ENCODE measurements at regions not wholly inside any gene's neighbourhood (a gene's known extent, or its start where the extent isn't known, plus 50 kb on each side); places are given as distances from the start of the nearest gene placed in this dataset.

DNA sequence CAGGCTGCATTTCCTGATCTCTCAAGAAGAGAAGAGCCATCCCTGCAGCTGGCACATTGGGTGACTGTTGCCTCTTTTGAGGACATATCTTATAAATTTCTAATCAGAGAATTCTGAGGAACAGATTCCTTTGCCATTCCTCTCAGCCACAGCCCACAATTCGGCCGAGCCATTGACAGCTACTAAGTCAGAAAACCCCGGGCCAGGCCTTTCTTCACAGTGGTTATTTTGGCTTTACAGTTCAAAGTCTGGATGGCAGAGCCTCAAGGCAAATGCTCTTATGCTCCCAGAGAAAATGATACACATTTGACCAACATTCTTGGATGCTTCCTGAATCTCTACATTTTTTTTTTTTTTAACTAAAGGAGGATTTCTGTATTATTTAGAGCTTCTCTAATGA is 138.4 kb upstream of the FRMD6 start:
- TF ChIP-seq TAF7 (optimal IDR thresholded peaks at IDR 0.05; ENCODE audit: borderline replicate concordance, low read depth, low read length) (no peak), SP1 (IDR thresholded peaks at IDR 0.05; ENCODE audit: low read depth, low read length) (no peak), JUN (IDR thresholded peaks at IDR 0.05; ENCODE audit: low read depth, low read length) (no peak), POLR2A (IDR thresholded peaks at IDR 0.05; ENCODE audit: control extremely low read depth in 1 of 2, low read depth in 2 of 2, low read length in 2 of 2) (no peak), EZH2 (IDR thresholded peaks at IDR 0.05; ENCODE audit: low read depth, low read length, severe bottlenecking) (no peak), SP4 (IDR thresholded peaks at IDR 0.05; ENCODE audit: low read length) (no peak), CHD2 (IDR thresholded peaks at IDR 0.05; ENCODE audit: low read length) (no peak), NANOG (IDR thresholded peaks at IDR 0.05; ENCODE audit: insufficient read depth, low read depth, low read length, poor library complexity, severe bottlenecking) (no peak), POLR2AphosphoS5 (IDR thresholded peaks at IDR 0.05; ENCODE audit: low read depth, low read length) (no peak)
- TF ChIP-seq, protein P1, sequence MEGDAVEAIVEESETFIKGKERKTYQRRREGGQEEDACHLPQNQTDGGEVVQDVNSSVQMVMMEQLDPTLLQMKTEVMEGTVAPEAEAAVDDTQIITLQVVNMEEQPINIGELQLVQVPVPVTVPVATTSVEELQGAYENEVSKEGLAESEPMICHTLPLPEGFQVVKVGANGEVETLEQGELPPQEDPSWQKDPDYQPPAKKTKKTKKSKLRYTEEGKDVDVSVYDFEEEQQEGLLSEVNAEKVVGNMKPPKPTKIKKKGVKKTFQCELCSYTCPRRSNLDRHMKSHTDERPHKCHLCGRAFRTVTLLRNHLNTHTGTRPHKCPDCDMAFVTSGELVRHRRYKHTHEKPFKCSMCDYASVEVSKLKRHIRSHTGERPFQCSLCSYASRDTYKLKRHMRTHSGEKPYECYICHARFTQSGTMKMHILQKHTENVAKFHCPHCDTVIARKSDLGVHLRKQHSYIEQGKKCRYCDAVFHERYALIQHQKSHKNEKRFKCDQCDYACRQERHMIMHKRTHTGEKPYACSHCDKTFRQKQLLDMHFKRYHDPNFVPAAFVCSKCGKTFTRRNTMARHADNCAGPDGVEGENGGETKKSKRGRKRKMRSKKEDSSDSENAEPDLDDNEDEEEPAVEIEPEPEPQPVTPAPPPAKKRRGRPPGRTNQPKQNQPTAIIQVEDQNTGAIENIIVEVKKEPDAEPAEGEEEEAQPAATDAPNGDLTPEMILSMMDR (IDR thresholded peaks at IDR 0.05; ENCODE audit: control extremely low read depth in 1 of 3, insufficient read depth in 1 of 3, low read depth in 1 of 3, low read length in 3 of 3): no peak
- TF ChIP-seq, protein P2, sequence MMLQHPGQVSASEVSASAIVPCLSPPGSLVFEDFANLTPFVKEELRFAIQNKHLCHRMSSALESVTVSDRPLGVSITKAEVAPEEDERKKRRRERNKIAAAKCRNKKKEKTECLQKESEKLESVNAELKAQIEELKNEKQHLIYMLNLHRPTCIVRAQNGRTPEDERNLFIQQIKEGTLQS (IDR thresholded peaks at IDR 0.05; ENCODE audit: insufficient read depth, low read depth, low read length): no peak

All from H1 (cell line).